Muscle of leg (tissue), 3 donors: ENCODE measurements at regions not wholly inside any gene's neighbourhood (a gene's known extent, or its start where the extent isn't known, plus 50 kb on each side); places are given as distances from the start of the nearest gene placed in this dataset.

Experiments used
- DNase-seq: peaks from one replicate; pipeline ENCODE4 v3.0.0; 2013
- H3K27ac ChIP-seq: one replicate; pipeline ENCODE4 v1.5.1; 2013; ENCODE audit warnings: mild to moderate bottlenecking, low read length, control low read depth
- H3K27me3 ChIP-seq: one replicate; pipeline ENCODE4 v1.6.1; 2013; ENCODE audit warnings: low read length; ENCODE audit not compliant: control insufficient read depth, insufficient read depth
- H3K36me3 ChIP-seq: one replicate; pipeline ENCODE4 v1.6.1; 2013; ENCODE audit warnings: low read length; ENCODE audit not compliant: control insufficient read depth, insufficient read depth
- H3K4me1 ChIP-seq: one replicate; pipeline ENCODE4 v1.6.1; 2013; ENCODE audit warnings: low read length; ENCODE audit not compliant: control insufficient read depth, insufficient read depth
- H3K4me3 ChIP-seq: one replicate; pipeline ENCODE4 v1.5.1; 2013; ENCODE audit warnings: low read length, control low read depth
- H3K9me3 ChIP-seq: replicated peaks from 2 replicates; pipeline ENCODE4 v1.6.1; 2013; ENCODE audit warnings: low read depth, low read length; ENCODE audit not compliant: control insufficient read depth
- WGBS: methylation state at CpG from one replicate; pipeline ENCODE4 v1.1.5; 2013; ENCODE audit warnings: missing lambda C conversion rate; ENCODE audit not compliant: insufficient coverage; 5-methylcytosine and 5-hydroxymethylcytosine counted together

GRCh38 chr15:91380114-91380513, 280.1 kb downstream of the SV2B start:
- no peaks in the 10 kb centered on the region for H3K27me3 ChIP-seq

GRCh38 chr15:91383532-91383931, 283.5 kb downstream of the SV2B start:
- H3K27me3 ChIP-seq, result no peaks in the 10 kb centered on the region
- no peak overlapping the region for H3K27ac ChIP-seq
- no peak for DNase-seq
- no peaks in the 10 kb centered on the region for H3K9me3 ChIP-seq
- no peaks in the 10 kb centered on the region for H3K4me1 ChIP-seq
- H3K4me3 ChIP-seq, result no peak overlapping the region
- WGBS, result 100% methylated on average over 1 of the region's 2 CpGs
- H3K36me3 ChIP-seq, result no peaks in the 10 kb centered on the region

More at GRCh38 chr15:91380114-91380513, 280.1 kb downstream of the SV2B start:
- Histone ChIP-seq H3K36me3 (no peaks in the 10 kb centered on the region), H3K4me1 (no peaks in the 10 kb centered on the region), H3K27ac (no peak overlapping the region), H3K4me3 (no peak overlapping the region), H3K9me3 (no peaks in the 10 kb centered on the region)
- WGBS, result no CpG with 5 or more reads among the region's 2 CpGs
- DNase-seq, result no peak

GRCh38 chr15:91384189-91384730, 284.2 kb downstream of the SV2B start:
- 62% methylated on average over 5 of the region's 6 CpGs for WGBS
- no peak overlapping the region for H3K27ac ChIP-seq

GRCh38 chr15:91385311-91385710, 285.3 kb downstream of the SV2B start:
- Histone ChIP-seq H3K27me3 (no peaks in the 10 kb centered on the region), H3K4me1 (no peaks in the 10 kb centered on the region), H3K36me3 (no peaks in the 10 kb centered on the region), H3K4me3 (no peak overlapping the region), H3K27ac (no peak overlapping the region), H3K9me3 (no peaks in the 10 kb centered on the region)
- no CpG with 5 or more reads among the region's 1 CpG for WGBS
- DNase-seq, result no peak

More at GRCh38 chr15:91384189-91384730, 284.2 kb downstream of the SV2B start:
- H3K27me3 ChIP-seq, result no peaks in the 10 kb centered on the region
- no peaks in the 10 kb centered on the region for H3K36me3 ChIP-seq
- no peaks in the 10 kb centered on the region for H3K4me1 ChIP-seq
- H3K9me3 ChIP-seq, result no peaks in the 10 kb centered on the region
- peak; percentile 33 for DNase-seq
- no peak overlapping the region for H3K4me3 ChIP-seq

- Histone ChIP-seq H3K36me3 (no peaks in the 10 kb centered on the region), H3K9me3 (no peaks in the 10 kb centered on the region), H3K4me3 (no peak overlapping the region), H3K27me3 (no peaks in the 10 kb centered on the region), H3K27ac (no peak overlapping the region), H3K4me1 (no peaks in the 10 kb centered on the region)
- no CpG with 5 or more reads among the region's 6 CpGs for WGBS
- no peak for DNase-seq
These were observed 293.1 kb downstream of the SV2B start for GRCh38 chr15:91393186-91393585.

GRCh38 chr15:91400481-91400880, 300.4 kb downstream of the SV2B start:
- H3K27me3 ChIP-seq, result no peaks in the 10 kb centered on the region
- H3K4me3 ChIP-seq, result no peak overlapping the region
- no peaks in the 10 kb centered on the region for H3K4me1 ChIP-seq
- no CpG with 5 or more reads among the region's 1 CpG for WGBS
- peaks cover 4% of the 10 kb centered on the region for H3K9me3 ChIP-seq
- H3K36me3 ChIP-seq, result no peaks in the 10 kb centered on the region
- no peak overlapping the region for H3K27ac ChIP-seq
- no peak for DNase-seq

- peak; percentile 77 for DNase-seq
These were observed 307.3 kb downstream of the SV2B start for GRCh38 chr15:91407269-91407889.

GRCh38 chr15:91408476-91409076, 308.5 kb downstream of the SV2B start:
- H3K27ac ChIP-seq, result no peak overlapping the region
- no peak overlapping the region for H3K4me3 ChIP-seq
- no peaks in the 10 kb centered on the region for H3K9me3 ChIP-seq
- peaks cover 9% of the 10 kb centered on the region for H3K4me1 ChIP-seq
- H3K27me3 ChIP-seq, result no peaks in the 10 kb centered on the region
- no peaks in the 10 kb centered on the region for H3K36me3 ChIP-seq
- DNase-seq, result peak; percentile 68
- 55% methylated on average over 3 of the region's 9 CpGs for WGBS

More at GRCh38 chr15:91407269-91407889, 307.3 kb downstream of the SV2B start:
- Histone ChIP-seq H3K27ac (no peak overlapping the region), H3K36me3 (no peaks in the 10 kb centered on the region), H3K9me3 (no peaks in the 10 kb centered on the region), H3K4me3 (no peak overlapping the region), H3K4me1 (peaks cover 9% of the 10 kb centered on the region), H3K27me3 (no peaks in the 10 kb centered on the region)
- WGBS, result 20% methylated on average over 2 of the region's 4 CpGs

GRCh38 chr15:91409387-91409786, 309.3 kb downstream of the SV2B start:
- peak; percentile 27 for DNase-seq
- H3K4me3 ChIP-seq, result no peak overlapping the region
- no peaks in the 10 kb centered on the region for H3K27me3 ChIP-seq
- H3K4me1 ChIP-seq, result peaks cover 9% of the 10 kb centered on the region
- no peaks in the 10 kb centered on the region for H3K36me3 ChIP-seq
- H3K27ac ChIP-seq, result no peak overlapping the region
- no CpG with 5 or more reads among the region's 1 CpG for WGBS
- H3K9me3 ChIP-seq, result no peaks in the 10 kb centered on the region

- no peaks in the 10 kb centered on the region for H3K36me3 ChIP-seq
- no peaks in the 10 kb centered on the region for H3K27me3 ChIP-seq
- DNase-seq, result no peak
- no peak overlapping the region for H3K4me3 ChIP-seq
- peaks cover 9% of the 10 kb centered on the region for H3K4me1 ChIP-seq
- no peak overlapping the region for H3K27ac ChIP-seq
- H3K9me3 ChIP-seq, result no peaks in the 10 kb centered on the region
These were observed 311.5 kb downstream of the SV2B start for GRCh38 chr15:91411586-91411985.
